Parathyroid adenoma (tissue), 2 donors: ENCODE measurements at regions not wholly inside any gene's neighbourhood (a gene's known extent, or its start where the extent isn't known, plus 50 kb on each side); places are given as distances from the start of the nearest gene placed in this dataset.
A peak's percentile ranks its signal among the peaks of the same experiment; 100 is the strongest.

Source experiments
- H2AFZ ChIP-seq: fragments of 300-600 bp; sonication (generic); one replicate; pipeline ENCODE4 v1.7.0; 2017; ENCODE audit warnings: antibody characterized with exemption, mild to moderate bottlenecking
- H3K27ac ChIP-seq: fragments of 300-600 bp; sonication (generic); one replicate; pipeline ENCODE4 v1.7.0; 2017
- H3K27me3 ChIP-seq: fragments of 300-600 bp; sonication (generic); one replicate; pipeline ENCODE4 v1.7.0; 2017; ENCODE audit warnings: low read length; ENCODE audit not compliant: control insufficient read depth, insufficient read depth
- H3K36me3 ChIP-seq: fragments of 300-600 bp; sonication (generic); one replicate; pipeline ENCODE4 v1.7.0; 2017; ENCODE audit warnings: low read length; ENCODE audit not compliant: control insufficient read depth, insufficient read depth
- H3K4me1 ChIP-seq: fragments of 300-600 bp; sonication (generic); one replicate; pipeline ENCODE4 v1.7.0; 2017; ENCODE audit warnings: control low read depth
- H3K4me2 ChIP-seq: fragments of 300-600 bp; sonication (generic); one replicate; pipeline ENCODE4 v1.7.0; 2017; ENCODE audit warnings: low read length
- H3K4me3 ChIP-seq: fragments of 300-600 bp; sonication (generic); one replicate; pipeline ENCODE4 v1.7.0; 2017; ENCODE audit warnings: low read depth, low read length
- H3K79me2 ChIP-seq: fragments of 300-600 bp; sonication (generic); one replicate; pipeline ENCODE4 v1.7.0; 2017; ENCODE audit warnings: control low read depth
- H3K9ac ChIP-seq: fragments of 300-600 bp; sonication (generic); one replicate; pipeline ENCODE4 v1.7.0; 2017; ENCODE audit warnings: mild to moderate bottlenecking
- H3K9me3 ChIP-seq: fragments of 300-600 bp; sonication (generic); one replicate; pipeline ENCODE4 v1.7.0; 2017; ENCODE audit warnings: low read length; ENCODE audit not compliant: control insufficient read depth
- TF ChIP-seq, protein P1 (sequence below): fragments of 300-600 bp; sonication (generic); IDR thresholded peaks from one replicate; pipeline ENCODE4 v1.7.0; 2017; ENCODE audit warnings: antibody characterized with exemption, mild to moderate bottlenecking
- donor health status: primary hyperparathyroidism.

DNA sequence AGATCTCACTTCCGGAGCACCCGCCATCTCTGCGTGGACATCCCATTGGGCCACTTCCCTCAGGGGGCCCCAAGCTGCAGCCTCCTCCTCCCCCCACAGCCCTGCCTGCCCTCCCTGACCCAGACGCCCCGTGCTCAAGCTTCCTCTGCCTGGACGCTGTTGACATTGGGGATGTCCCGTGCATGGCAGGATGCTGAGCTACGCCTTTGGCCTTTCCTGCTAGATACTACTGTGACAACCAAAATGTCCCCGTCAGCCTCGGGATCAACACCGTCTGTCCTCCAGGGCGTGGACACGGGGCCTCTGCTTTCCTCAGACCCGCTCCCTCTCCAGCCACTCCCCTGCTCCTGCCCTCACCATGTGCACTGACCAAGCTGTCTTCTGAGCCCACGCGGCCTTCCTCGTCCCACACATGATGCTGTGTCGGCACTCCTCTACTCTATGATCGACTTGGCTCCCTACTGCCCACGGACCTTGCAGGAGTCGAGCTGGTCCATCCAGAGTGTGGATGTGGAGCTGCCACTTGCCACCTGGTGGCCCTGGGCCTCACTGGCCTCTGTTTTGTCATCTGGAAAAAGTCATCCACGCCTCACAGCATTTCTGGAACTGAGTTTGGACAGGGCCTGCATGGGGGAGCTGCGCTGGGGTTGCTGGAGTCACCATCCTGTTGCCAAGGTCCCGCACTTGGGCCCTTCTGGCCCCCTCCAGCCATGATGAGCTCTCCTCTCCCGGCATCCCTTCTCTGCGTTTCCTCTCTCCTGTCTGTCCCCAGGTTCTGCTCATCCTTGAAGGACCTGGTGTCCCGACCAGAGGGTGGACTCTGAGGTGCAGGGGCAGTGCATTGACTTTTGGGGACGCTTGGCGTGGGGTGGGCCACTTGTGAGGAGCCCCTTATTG is 221.7 kb upstream of the CIBAR2 start:
- Histone ChIP-seq H3K4me2 (no peak overlapping the region), H3K9ac (no peak overlapping the region), H3K27me3 (no peaks in the 10 kb centered on the region), H3K9me3 (no peaks in the 10 kb centered on the region), H3K4me3 (no peak overlapping the region), H3K27ac (peak overlapping the region; percentile 5), H2AFZ (no peak overlapping the region), H3K79me2 (peaks cover 5% of the 10 kb centered on the region), H3K36me3 (no peaks in the 10 kb centered on the region), H3K4me1 (peaks cover 5% of the 10 kb centered on the region)
- TF ChIP-seq, protein P1, sequence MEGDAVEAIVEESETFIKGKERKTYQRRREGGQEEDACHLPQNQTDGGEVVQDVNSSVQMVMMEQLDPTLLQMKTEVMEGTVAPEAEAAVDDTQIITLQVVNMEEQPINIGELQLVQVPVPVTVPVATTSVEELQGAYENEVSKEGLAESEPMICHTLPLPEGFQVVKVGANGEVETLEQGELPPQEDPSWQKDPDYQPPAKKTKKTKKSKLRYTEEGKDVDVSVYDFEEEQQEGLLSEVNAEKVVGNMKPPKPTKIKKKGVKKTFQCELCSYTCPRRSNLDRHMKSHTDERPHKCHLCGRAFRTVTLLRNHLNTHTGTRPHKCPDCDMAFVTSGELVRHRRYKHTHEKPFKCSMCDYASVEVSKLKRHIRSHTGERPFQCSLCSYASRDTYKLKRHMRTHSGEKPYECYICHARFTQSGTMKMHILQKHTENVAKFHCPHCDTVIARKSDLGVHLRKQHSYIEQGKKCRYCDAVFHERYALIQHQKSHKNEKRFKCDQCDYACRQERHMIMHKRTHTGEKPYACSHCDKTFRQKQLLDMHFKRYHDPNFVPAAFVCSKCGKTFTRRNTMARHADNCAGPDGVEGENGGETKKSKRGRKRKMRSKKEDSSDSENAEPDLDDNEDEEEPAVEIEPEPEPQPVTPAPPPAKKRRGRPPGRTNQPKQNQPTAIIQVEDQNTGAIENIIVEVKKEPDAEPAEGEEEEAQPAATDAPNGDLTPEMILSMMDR: no peak

DNA sequence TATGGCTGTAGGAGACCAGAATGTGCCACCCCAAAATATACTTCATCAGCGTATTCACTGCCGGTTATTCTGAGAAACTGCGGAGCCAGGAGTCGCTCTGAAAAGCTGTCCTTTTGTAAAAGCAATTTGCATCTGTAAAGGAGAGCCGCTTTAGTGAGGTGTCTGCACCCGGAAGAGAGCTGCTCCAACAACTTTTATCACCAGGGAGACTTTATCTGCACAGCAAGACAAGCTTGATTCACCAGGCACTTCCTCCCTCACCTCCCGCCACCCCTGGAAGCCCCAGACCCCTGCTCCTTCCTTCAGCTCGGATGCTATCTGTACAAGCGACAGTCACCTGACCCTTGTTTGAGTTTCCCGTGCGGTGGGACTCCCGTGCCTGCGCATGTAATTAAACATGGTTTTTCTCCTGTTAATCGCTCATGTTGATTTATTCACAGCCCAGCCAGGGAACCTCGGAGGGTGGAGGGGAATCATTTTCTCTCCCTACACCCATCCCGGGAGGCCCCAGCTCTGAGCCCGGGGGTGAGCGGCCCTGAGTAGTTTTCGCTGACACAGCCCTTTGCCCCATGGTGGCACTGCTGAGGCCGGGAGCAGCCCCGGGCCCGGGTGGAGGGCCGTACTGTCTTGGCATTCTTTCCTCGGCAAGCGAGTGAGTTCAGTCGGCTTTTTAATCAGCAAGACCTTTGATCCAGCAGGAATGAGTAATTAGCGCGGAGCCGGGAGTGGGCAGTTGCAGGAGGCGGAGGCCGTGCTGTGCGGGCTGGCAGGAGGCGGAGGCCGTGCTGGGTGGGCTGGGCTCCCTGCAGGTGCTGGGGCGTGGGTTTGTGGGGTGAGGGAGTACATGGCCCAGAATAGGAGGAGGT is 222.7 kb upstream of the CIBAR2 start:
- H3K4me1 ChIP-seq: peaks cover 5% of the 10 kb centered on the region
- H3K9ac ChIP-seq: no peak overlapping the region
- H3K36me3 ChIP-seq: no peaks in the 10 kb centered on the region
- H3K9me3 ChIP-seq: no peaks in the 10 kb centered on the region
- H3K4me3 ChIP-seq: no peak overlapping the region
- H2AFZ ChIP-seq: peak overlapping the region; percentile 25
- TF ChIP-seq, protein P1: no peak
- H3K79me2 ChIP-seq: peaks cover 9% of the 10 kb centered on the region
- H3K27ac ChIP-seq: no peak overlapping the region
- H3K4me2 ChIP-seq: no peak overlapping the region
- H3K27me3 ChIP-seq: no peaks in the 10 kb centered on the region

DNA sequence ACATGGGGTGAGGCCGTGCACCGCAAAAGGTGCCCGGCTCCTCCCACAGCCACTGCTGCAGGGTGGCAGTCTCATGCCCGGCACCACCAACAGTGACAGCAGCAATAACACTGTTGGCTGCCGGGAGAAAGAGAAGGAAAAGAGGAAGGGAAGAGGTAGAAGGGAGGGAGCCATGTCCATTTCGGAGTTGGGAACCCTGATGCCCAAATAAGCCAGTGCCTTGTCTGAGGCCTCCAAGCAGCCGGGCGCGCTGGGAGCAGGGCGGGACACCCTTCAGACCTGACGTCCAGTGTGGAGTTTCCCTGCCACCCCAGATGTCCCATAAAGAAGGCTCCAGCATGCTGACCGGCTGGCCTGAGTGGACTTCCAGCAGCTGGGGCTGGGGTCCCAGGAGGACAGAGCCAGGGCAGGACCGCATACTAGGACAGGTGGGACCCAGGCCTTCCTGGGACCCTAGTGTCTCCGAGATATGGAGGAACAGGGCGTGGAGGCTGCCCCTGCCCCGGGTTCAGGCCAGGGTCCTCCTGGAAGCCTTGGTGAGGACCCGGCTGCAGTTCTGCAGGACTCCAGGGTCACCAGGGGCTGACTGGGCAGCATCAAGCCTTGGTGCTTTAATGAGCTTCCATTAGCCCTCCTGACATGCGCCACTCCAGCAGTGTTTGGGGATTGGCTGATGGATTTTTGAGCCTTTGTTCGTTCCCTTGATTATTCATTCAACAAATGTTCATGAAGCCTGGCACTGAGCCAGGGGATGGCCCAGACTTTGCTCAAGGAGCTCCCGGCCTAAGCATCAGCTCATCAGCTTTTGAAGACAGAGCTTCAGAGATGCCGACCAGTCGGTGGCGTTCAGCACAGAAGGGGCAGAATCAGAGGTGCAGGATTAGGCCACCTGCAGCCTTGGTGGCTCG is 223.6 kb upstream of the CIBAR2 start:
- no peak overlapping the region for H3K27ac ChIP-seq
- no peak overlapping the region for H3K4me2 ChIP-seq
- H3K27me3 ChIP-seq: no peaks in the 10 kb centered on the region
- TF ChIP-seq, protein P1: no peak
- H3K9me3 ChIP-seq: no peaks in the 10 kb centered on the region
- H3K9ac ChIP-seq: no peak overlapping the region
- H3K36me3 ChIP-seq: no peaks in the 10 kb centered on the region
- H3K79me2 ChIP-seq: peaks cover 9% of the 10 kb centered on the region
- H3K4me3 ChIP-seq: no peak overlapping the region
- peaks cover 2% of the 10 kb centered on the region for H3K4me1 ChIP-seq
- no peak overlapping the region for H2AFZ ChIP-seq

DNA sequence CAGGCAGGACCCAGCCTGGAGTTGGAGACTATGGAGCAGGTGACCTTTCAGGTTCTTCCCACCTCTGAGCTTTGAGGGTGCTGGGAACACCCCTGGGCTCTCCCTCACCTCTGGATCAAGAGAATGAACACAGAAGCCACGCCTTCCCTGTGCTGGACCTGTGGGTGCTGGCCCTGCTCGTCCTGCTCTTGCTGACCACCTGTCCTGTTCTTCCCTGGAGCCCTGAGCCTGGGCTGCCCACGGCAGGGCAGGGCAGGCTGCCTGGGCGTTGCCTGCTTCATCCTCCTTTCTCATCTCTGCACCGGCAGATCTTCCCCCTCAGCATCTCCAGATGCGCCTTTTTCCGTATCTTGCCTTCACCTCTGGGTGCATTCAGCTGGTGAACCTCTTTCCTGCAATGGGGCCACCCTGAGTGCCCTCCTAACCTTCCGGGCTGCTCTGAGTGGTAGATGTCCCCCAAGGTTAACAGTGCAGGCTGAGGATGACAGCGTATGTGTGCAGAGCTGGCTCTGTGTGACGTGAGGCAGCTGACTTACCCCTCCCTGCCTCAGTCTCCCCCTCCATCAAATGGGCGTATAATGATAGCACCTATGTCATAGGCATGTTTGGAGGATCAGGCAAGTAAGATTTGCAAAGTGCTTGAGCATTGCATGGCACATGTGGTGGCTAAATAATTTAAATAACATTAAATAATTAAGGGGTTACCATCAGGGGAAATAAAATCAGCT is 225.8 kb upstream of the CIBAR2 start:
- TF ChIP-seq, protein P1: no peak
- peaks cover 2% of the 10 kb centered on the region for H3K4me1 ChIP-seq
- H3K27ac ChIP-seq: no peak overlapping the region
- no peak overlapping the region for H3K4me3 ChIP-seq
- H3K9me3 ChIP-seq: no peaks in the 10 kb centered on the region
- no peak overlapping the region for H3K9ac ChIP-seq
- no peaks in the 10 kb centered on the region for H3K27me3 ChIP-seq
- H3K79me2 ChIP-seq: peaks cover 11% of the 10 kb centered on the region
- H2AFZ ChIP-seq: no peak overlapping the region
- H3K36me3 ChIP-seq: no peaks in the 10 kb centered on the region
- no peak overlapping the region for H3K4me2 ChIP-seq
